HEK293 (cell line): ENCODE measurements at regions not wholly inside any gene's neighbourhood (a gene's known extent, or its start where the extent isn't known, plus 50 kb on each side); places are given as distances from the start of the nearest gene placed in this dataset.

Experiments
- CTCF ChIA-PET: fragments of 350-600 bp; formaldehyde crosslinking; extraction: SDS; loops from one replicate; lab custom pipeline; 2021; ENCODE audit warnings: antibody characterized with exemption; lab: Yijun Ruan, JAX
- POLR2A ChIA-PET: fragments of 300-600 bp; formaldehyde crosslinking; extraction: SDS; loops from one replicate; lab custom pipeline; 2020; ENCODE audit warnings: antibody characterized with exemption, inconsistent platforms; lab: Yijun Ruan, JAX
- H3K27ac ChIP-seq: fragments of 200-500 bp; sonication (Bioruptor generic); 2 replicates; pipeline ENCODE4 v1.5.1; 2014; ENCODE audit warnings: low read depth, low read length, control low read depth, inconsistent platforms; ENCODE audit errors: extremely low read depth
- H3K36me3 ChIP-seq, 2 experiments: fragments of 200-500 bp in 1 of 2; sonication (Bioruptor generic) in 1 of 2; 1 replicate in 1 of 2; 2 replicates in 1 of 2; pipeline ENCODE4 v1.5.1; 2014 to 2017; ENCODE audit warnings: inconsistent platforms in 2 of 2, low read length in 2 of 2; ENCODE audit not compliant: control insufficient read depth in 2 of 2, insufficient read depth in 1 of 2
- H3K4me1 ChIP-seq: fragments of 200-500 bp; sonication (Bioruptor generic); 2 replicates; pipeline ENCODE4 v1.5.1; 2014; ENCODE audit warnings: mild to moderate bottlenecking, low read length, inconsistent platforms; ENCODE audit not compliant: control insufficient read depth, insufficient read depth
- H3K4me3 ChIP-seq: 2 replicates; pipeline ENCODE4 v1.5.1; 2011; ENCODE audit warnings: low read depth, mild to moderate bottlenecking, control low read depth, low read length, moderate library complexity
- H3K9me3 ChIP-seq: fragments of 200-500 bp; sonication (Bioruptor generic); 2 replicates; pipeline ENCODE4 v1.5.1; 2014; ENCODE audit warnings: low read depth, low read length, inconsistent platforms; ENCODE audit not compliant: control insufficient read depth, insufficient read depth
- HOXA7 ChIP-seq: sonication (generic); formaldehyde crosslinking; IDR thresholded peaks from 2 replicates; pipeline ENCODE4 v1.8.1; 2022; ENCODE audit warnings: missing genetic modification reagents, borderline replicate concordance
- KLF17 ChIP-seq: fragments of 450-650 bp; formaldehyde crosslinking; IDR thresholded peaks from 2 replicates; pipeline ENCODE4 v1.5.1; 2016; ENCODE audit warnings: missing biosample characterization, missing genetic modification characterization
- PRDM4 ChIP-seq: fragments of 450-650 bp; formaldehyde crosslinking; IDR thresholded peaks from 2 replicates; pipeline ENCODE4 v1.5.1; 2017; ENCODE audit warnings: missing biosample characterization, missing genetic modification characterization
- REST ChIP-seq: fragments of 450-650 bp; formaldehyde crosslinking; IDR thresholded peaks from 2 replicates; pipeline ENCODE4 v1.5.1; 2016; ENCODE audit warnings: missing biosample characterization, missing genetic modification characterization
- SP3 ChIP-seq: fragments of 450-650 bp; formaldehyde crosslinking; IDR thresholded peaks from 2 replicates; pipeline ENCODE4 v1.5.1; 2016; ENCODE audit warnings: missing biosample characterization, missing genetic modification characterization
- ZBTB11 ChIP-seq: fragments of 450-650 bp; formaldehyde crosslinking; conservative IDR thresholded peaks from 2 replicates; pipeline ENCODE4 v1.5.1; 2016; ENCODE audit warnings: low read depth, missing biosample characterization, missing genetic modification characterization
- ZNF280D ChIP-seq: fragments of 450-650 bp; formaldehyde crosslinking; IDR thresholded peaks from 2 replicates; pipeline ENCODE4 v1.5.1; 2016; ENCODE audit warnings: missing biosample characterization, missing genetic modification characterization
- ZNF350 ChIP-seq: fragments of 450-650 bp; formaldehyde crosslinking; IDR thresholded peaks from 2 replicates; pipeline ENCODE4 v1.5.0; 2017; ENCODE audit warnings: missing biosample characterization, mild to moderate bottlenecking, missing genetic modification characterization
- ZNF529 ChIP-seq: fragments of 450-650 bp; formaldehyde crosslinking; IDR thresholded peaks from 2 replicates; pipeline ENCODE4 v1.5.1; 2017; ENCODE audit warnings: missing genetic modification characterization, missing biosample characterization; ENCODE audit not compliant: insufficient replicate concordance
- ZNF658 ChIP-seq: fragments of 450-650 bp; formaldehyde crosslinking; IDR thresholded peaks from 2 replicates; pipeline ENCODE4; 2016; ENCODE audit warnings: missing biosample characterization, missing genetic modification characterization
- ZNF670 ChIP-seq: fragments of 450-650 bp; formaldehyde crosslinking; IDR thresholded peaks from 2 replicates; pipeline ENCODE4 v1.5.1; 2016; ENCODE audit warnings: missing biosample characterization, missing genetic modification characterization, low read depth
- ZNF692 ChIP-seq: fragments of 450-650 bp; formaldehyde crosslinking; IDR thresholded peaks from 2 replicates; pipeline ENCODE4 v1.5.1; 2016; ENCODE audit warnings: missing biosample characterization, missing genetic modification characterization

GRCh38 chr2:48841126-48841525 is 85.6 kb upstream of the LHCGR start (continued):
- TF ChIP-seq ZNF692 (tag by site-specific recombination) (no peak), ZNF280D (no peak), KLF17 (tag by site-specific recombination) (no peak)

- Histone ChIP-seq H3K9me3 (no peaks in the 10 kb centered on the region), H3K4me3 (no peak overlapping the region), H3K27ac (no peak overlapping the region), H3K4me1 (no peaks in the 10 kb centered on the region), H3K36me3 (no peaks in the 10 kb centered on the region)
- POLR2A ChIA-PET, result no interaction called here
- CTCF ChIA-PET, result no interaction called here
- peak; percentile 82 for TF ChIP-seq REST
- TF ChIP-seq SP3 (tag by site-specific recombination), result no peak
Measured at GRCh38 chr2:48838029-48838428, 82.5 kb upstream of the LHCGR start.

- TF ChIP-seq SP3 (tag by site-specific recombination) (no peak), ZNF350 (tag by site-specific recombination) (no peak), PRDM4 (tag by site-specific recombination) (no peak), ZNF658 (no peak), HOXA7 (no peak), ZBTB11 (tag by site-specific recombination) (no peak), ZNF670 (tag by site-specific recombination) (no peak), ZNF529 (tag by site-specific recombination) (no peak)
- Histone ChIP-seq H3K4me1 (no peaks in the 10 kb centered on the region), H3K4me3 (no peak overlapping the region), H3K27ac (no peak overlapping the region), H3K36me3 (no peaks in the 10 kb centered on the region), H3K9me3 (no peaks in the 10 kb centered on the region)
- POLR2A ChIA-PET, result no interaction called here
- CTCF ChIA-PET, result no interaction called here
Measured at GRCh38 chr2:48829569-48829968, 74.0 kb upstream of the LHCGR start.
